ENCODE measurements at regions not wholly inside any gene's neighbourhood (a gene's known extent, or its start where the extent isn't known, plus 50 kb on each side); places are given as distances from the start of the nearest gene placed in this dataset.

DNA sequence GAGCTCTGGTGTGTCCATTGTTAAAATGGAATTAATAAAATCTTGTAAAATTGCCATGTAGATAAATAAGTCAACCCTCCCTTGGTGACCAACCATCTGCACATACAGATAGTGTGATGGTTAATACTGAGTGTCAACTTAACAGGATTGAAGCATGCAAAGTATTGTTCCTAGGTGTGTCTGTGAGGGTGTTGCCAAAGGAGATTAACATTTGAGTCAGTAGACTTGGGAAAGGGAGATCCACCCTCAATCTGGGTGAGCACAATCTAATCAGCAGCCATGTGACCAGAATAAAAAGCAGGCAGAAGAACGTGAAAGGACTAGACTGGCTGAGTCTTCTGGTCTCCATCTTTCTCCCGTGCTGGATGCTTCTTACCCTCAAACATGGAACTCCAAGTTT, 174.8 kb downstream of the LTN1 start:
- Histone ChIP-seq H3K9me2 (replicated peaks; ENCODE audit: control insufficient read depth, low read length) (no peaks in the 10 kb centered on the region), H3K27ac (ENCODE audit: low read depth, low read length) (no peak overlapping the region), H3K9me3 (ENCODE audit: control insufficient read depth, insufficient read depth, low read length) (no peaks in the 10 kb centered on the region), H4K20me1 (ENCODE audit: control insufficient read depth, insufficient read depth, low read depth, low read length) (no peaks in the 10 kb centered on the region), H3K4me3 (ENCODE audit: low read length) (no peak overlapping the region), H3F3A (ENCODE audit: control insufficient read depth, insufficient read depth) (no peaks in the 10 kb centered on the region), H3K79me2 (ENCODE audit: control insufficient read depth, low read length) (no peaks in the 10 kb centered on the region), H3K4me2 (ENCODE audit: low read length) (no peak overlapping the region), H3K36me3 (ENCODE audit: control insufficient read depth, low read length) (no peaks in the 10 kb centered on the region), H3K4me1 (ENCODE audit: control insufficient read depth, low read length) (no peaks in the 10 kb centered on the region), H3K27me3 (ENCODE audit: control insufficient read depth, low read length) (no peaks in the 10 kb centered on the region)
- TF ChIP-seq CTCF (IDR thresholded peaks at IDR 0.05; ENCODE audit: low read depth, low read length, poor library complexity, severe bottlenecking): no peak
- TF ChIP-seq EZH2phosphoT487 (IDR thresholded peaks at IDR 0.05; ENCODE audit: borderline replicate concordance, low read length): no peak

- Histone ChIP-seq H3K36me3 (ENCODE audit: control insufficient read depth, low read length) (no peaks in the 10 kb centered on the region), H4K20me1 (ENCODE audit: control insufficient read depth, insufficient read depth, low read depth, low read length) (no peaks in the 10 kb centered on the region), H3K4me1 (ENCODE audit: control insufficient read depth, low read length) (no peaks in the 10 kb centered on the region), H3K79me2 (ENCODE audit: control insufficient read depth, low read length) (no peaks in the 10 kb centered on the region), H3F3A (ENCODE audit: control insufficient read depth, insufficient read depth) (no peaks in the 10 kb centered on the region), H3K4me2 (ENCODE audit: low read length) (no peak overlapping the region), H3K27me3 (ENCODE audit: control insufficient read depth, low read length) (no peaks in the 10 kb centered on the region), H3K9me2 (replicated peaks; ENCODE audit: control insufficient read depth, low read length) (no peaks in the 10 kb centered on the region), H3K9me3 (ENCODE audit: control insufficient read depth, insufficient read depth, low read length) (no peaks in the 10 kb centered on the region), H3K27ac (ENCODE audit: low read depth, low read length) (no peak overlapping the region), H3K4me3 (ENCODE audit: low read length) (no peak overlapping the region)
- TF ChIP-seq CTCF (IDR thresholded peaks at IDR 0.05; ENCODE audit: low read depth, low read length, poor library complexity, severe bottlenecking) (no peak), EZH2phosphoT487 (IDR thresholded peaks at IDR 0.05; ENCODE audit: borderline replicate concordance, low read length) (no peak)
Measured at GRCh38 chr21:28811860-28812259, 180.8 kb downstream of the LTN1 start.

GRCh38 chr21:28810826-28811524, 181.7 kb downstream of the LTN1 start:
- Histone ChIP-seq H3K4me2 (ENCODE audit: low read length) (no peak overlapping the region), H3K36me3 (ENCODE audit: control insufficient read depth, low read length) (no peaks in the 10 kb centered on the region), H4K20me1 (ENCODE audit: control insufficient read depth, insufficient read depth, low read depth, low read length) (no peaks in the 10 kb centered on the region), H3F3A (ENCODE audit: control insufficient read depth, insufficient read depth) (no peaks in the 10 kb centered on the region), H3K79me2 (ENCODE audit: control insufficient read depth, low read length) (no peaks in the 10 kb centered on the region), H3K9me3 (ENCODE audit: control insufficient read depth, insufficient read depth, low read length) (no peaks in the 10 kb centered on the region), H3K4me1 (ENCODE audit: control insufficient read depth, low read length) (no peaks in the 10 kb centered on the region), H3K4me3 (ENCODE audit: low read length) (no peak overlapping the region), H3K9me2 (replicated peaks; ENCODE audit: control insufficient read depth, low read length) (no peaks in the 10 kb centered on the region), H3K27me3 (ENCODE audit: control insufficient read depth, low read length) (no peaks in the 10 kb centered on the region), H3K27ac (ENCODE audit: low read depth, low read length) (no peak overlapping the region)
- TF ChIP-seq CTCF (IDR thresholded peaks at IDR 0.05; ENCODE audit: low read depth, low read length, poor library complexity, severe bottlenecking) (no peak), EZH2phosphoT487 (IDR thresholded peaks at IDR 0.05; ENCODE audit: borderline replicate concordance, low read length) (no peak)
